OCI-LY3 (cell line): ENCODE measurements at regions not wholly inside any gene's neighbourhood (a gene's known extent, or its start where the extent isn't known, plus 50 kb on each side); places are given as distances from the start of the nearest gene placed in this dataset.

Source experiments
- H2AFZ ChIP-seq: fragments of 200-600, 300-600 bp; shearing (Covaris generic); 2 replicates; pipeline ENCODE4 v1.6.0; 2014; ENCODE audit warnings: antibody characterized with exemption, low read depth, low read length
- H3K27ac ChIP-seq: fragments of 200-600, 300-600 bp; sonication (generic); 2 replicates; pipeline ENCODE4 v1.5.1; 2014; ENCODE audit warnings: mild to moderate bottlenecking, low read length, moderate library complexity, mixed read lengths
- H3K27me3 ChIP-seq: fragments of 200-600, 300-600 bp; sonication (generic); 2 replicates; pipeline ENCODE4 v1.6.1; 2014; ENCODE audit warnings: low read depth, low read length, mixed read lengths
- H3K36me3 ChIP-seq: fragments of 200-600, 300-600 bp; sonication (generic); replicated peaks from 2 replicates; pipeline ENCODE3; 2014; ENCODE audit warnings: low read depth, low read length, mixed read lengths
- H3K4me1 ChIP-seq: fragments of 300-600, 200-600 bp; sonication (generic); 2 replicates; pipeline ENCODE4 v1.6.1; 2014; ENCODE audit warnings: low read length, mixed read lengths
- H3K4me2 ChIP-seq: fragments of 200-600, 300-600 bp; sonication (generic); 2 replicates; pipeline ENCODE4 v1.6.1; 2014; ENCODE audit warnings: low read length, mixed read lengths
- H3K4me3 ChIP-seq: fragments of 300-600, 200-600 bp; sonication (generic); 2 replicates; pipeline ENCODE4 v1.5.1; 2014; ENCODE audit warnings: antibody characterized with exemption, mild to moderate bottlenecking, low read length, moderate library complexity
- H3K79me2 ChIP-seq: fragments of 300-600, 200-600 bp; shearing (Covaris generic); 2 replicates; pipeline ENCODE4 v1.6.1; 2014; ENCODE audit warnings: mild to moderate bottlenecking, low read length, mixed read lengths
- H3K9ac ChIP-seq: fragments of 300-600, 200-600 bp; shearing (Covaris generic); 2 replicates; pipeline ENCODE4 v1.6.0; 2014; ENCODE audit warnings: mild to moderate bottlenecking, low read length, moderate library complexity
- H3K9me3 ChIP-seq: fragments of 200-600, 300-600 bp; shearing (Covaris generic); 2 replicates; pipeline ENCODE4 v1.6.1; 2014; ENCODE audit warnings: low read length, mixed read lengths; ENCODE audit not compliant: insufficient read depth
- H4K20me1 ChIP-seq: fragments of 200-600, 300-600 bp; sonication (generic); 2 replicates; pipeline ENCODE4 v1.6.1; 2016; ENCODE audit warnings: low read length, mixed read lengths; ENCODE audit not compliant: insufficient read depth
- EZH2phosphoT487 ChIP-seq: fragments of 200-600 bp; shearing (Covaris generic); IDR thresholded peaks from 2 replicates; pipeline ENCODE4 v1.6.1; 2018; ENCODE audit warnings: antibody characterized with exemption, mixed run types, low read depth
- TF ChIP-seq, protein P1 (sequence below): fragments of 200-600, 300-600 bp; sonication (generic); IDR thresholded peaks from 2 replicates; pipeline ENCODE4 v1.5.1; 2014; ENCODE audit warnings: antibody characterized with exemption, low read length, low read depth

DNA sequence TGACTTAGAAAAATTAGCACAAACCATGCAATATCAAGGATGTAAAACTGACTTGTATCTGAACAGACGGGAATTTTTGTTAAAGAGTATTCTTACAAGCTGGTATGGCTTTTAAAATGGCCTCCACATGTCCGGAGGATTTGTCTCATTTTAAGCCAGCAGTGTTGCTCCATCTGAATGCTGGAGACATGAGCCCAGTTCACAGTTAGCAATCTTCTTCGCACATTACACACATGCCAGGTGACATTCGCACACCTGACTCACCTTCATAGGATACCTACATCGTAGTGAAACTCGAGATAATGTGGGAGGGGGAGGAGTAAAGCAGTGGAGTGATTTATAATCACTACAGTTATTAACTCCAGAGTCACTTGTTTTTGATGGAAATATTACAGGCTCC lies 231.8 kb upstream of the RBBP8 start:
- Histone ChIP-seq H3K4me1 (peaks cover 21% of the 10 kb centered on the region), H3K27ac (no peak overlapping the region), H3K4me2 (no peak overlapping the region), H3K4me3 (no peak overlapping the region), H3K9ac (no peak overlapping the region), H3K36me3 (no peaks in the 10 kb centered on the region), H4K20me1 (no peaks in the 10 kb centered on the region), H3K79me2 (no peaks in the 10 kb centered on the region), H3K9me3 (no peaks in the 10 kb centered on the region), H2AFZ (no peak overlapping the region), H3K27me3 (no peaks in the 10 kb centered on the region)
- TF ChIP-seq, protein P1, sequence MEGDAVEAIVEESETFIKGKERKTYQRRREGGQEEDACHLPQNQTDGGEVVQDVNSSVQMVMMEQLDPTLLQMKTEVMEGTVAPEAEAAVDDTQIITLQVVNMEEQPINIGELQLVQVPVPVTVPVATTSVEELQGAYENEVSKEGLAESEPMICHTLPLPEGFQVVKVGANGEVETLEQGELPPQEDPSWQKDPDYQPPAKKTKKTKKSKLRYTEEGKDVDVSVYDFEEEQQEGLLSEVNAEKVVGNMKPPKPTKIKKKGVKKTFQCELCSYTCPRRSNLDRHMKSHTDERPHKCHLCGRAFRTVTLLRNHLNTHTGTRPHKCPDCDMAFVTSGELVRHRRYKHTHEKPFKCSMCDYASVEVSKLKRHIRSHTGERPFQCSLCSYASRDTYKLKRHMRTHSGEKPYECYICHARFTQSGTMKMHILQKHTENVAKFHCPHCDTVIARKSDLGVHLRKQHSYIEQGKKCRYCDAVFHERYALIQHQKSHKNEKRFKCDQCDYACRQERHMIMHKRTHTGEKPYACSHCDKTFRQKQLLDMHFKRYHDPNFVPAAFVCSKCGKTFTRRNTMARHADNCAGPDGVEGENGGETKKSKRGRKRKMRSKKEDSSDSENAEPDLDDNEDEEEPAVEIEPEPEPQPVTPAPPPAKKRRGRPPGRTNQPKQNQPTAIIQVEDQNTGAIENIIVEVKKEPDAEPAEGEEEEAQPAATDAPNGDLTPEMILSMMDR: no peak
- TF ChIP-seq EZH2phosphoT487: no peak

DNA sequence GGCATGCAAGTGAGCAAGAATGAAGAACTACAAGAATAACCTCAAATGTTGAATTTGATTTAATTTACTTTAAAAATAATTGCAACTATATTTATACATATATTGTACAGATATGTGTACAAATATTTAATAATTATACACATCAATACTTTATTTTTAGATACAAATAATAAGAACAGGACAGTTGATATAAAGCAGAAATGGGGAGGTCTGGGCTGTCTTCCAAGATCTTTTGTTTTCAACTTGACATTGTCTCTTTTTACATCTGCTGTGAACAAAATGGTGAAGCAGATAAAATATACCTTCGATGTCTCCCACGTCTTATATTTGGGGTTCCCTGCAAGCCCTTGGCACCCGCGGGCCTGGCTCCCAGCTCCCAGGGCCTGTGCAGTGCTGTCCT lies 231.3 kb upstream of the RBBP8 start:
- Histone ChIP-seq H3K4me1 (peaks cover 21% of the 10 kb centered on the region), H3K36me3 (no peaks in the 10 kb centered on the region)
- TF ChIP-seq, protein P1: no peak
- no peak for TF ChIP-seq EZH2phosphoT487

DNA sequence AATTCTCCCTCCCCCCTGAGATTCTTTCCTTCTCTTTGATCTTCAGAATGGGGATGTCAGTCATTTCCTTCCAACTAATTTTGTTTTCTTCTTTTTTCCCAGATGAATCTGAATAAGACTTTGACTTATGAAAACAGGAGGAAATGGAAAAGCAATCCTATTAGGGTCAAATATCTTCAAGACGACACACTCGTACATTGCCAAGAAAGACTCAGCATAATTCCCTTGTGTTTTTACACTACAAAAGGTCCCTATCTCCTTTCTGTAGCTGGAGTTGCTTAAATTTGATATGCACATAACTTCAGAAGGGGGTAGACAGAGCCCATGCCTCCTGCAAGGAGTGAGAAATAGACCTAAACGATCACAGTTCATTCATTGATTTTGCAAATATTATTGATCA lies 230.3 kb upstream of the RBBP8 start:
- H3K4me3 ChIP-seq: no peak overlapping the region
- no peak for TF ChIP-seq EZH2phosphoT487
- TF ChIP-seq, protein P1: no peak
- H3K4me2 ChIP-seq: no peak overlapping the region
- no peaks in the 10 kb centered on the region for H3K79me2 ChIP-seq
- H3K27me3 ChIP-seq: no peaks in the 10 kb centered on the region
- H3K36me3 ChIP-seq: no peaks in the 10 kb centered on the region
- H4K20me1 ChIP-seq: no peaks in the 10 kb centered on the region
- no peak overlapping the region for H3K27ac ChIP-seq
- no peak overlapping the region for H3K9ac ChIP-seq
- no peaks in the 10 kb centered on the region for H3K9me3 ChIP-seq
- H3K4me1 ChIP-seq: peaks cover 21% of the 10 kb centered on the region
- no peak overlapping the region for H2AFZ ChIP-seq

More for the DNA sequence above, 231.3 kb upstream of the RBBP8 start:
- Histone ChIP-seq H3K27me3 (no peaks in the 10 kb centered on the region), H3K9ac (no peak overlapping the region), H3K9me3 (no peaks in the 10 kb centered on the region), H3K79me2 (no peaks in the 10 kb centered on the region), H3K4me2 (no peak overlapping the region), H2AFZ (no peak overlapping the region), H4K20me1 (no peaks in the 10 kb centered on the region), H3K4me3 (no peak overlapping the region), H3K27ac (no peak overlapping the region)

DNA sequence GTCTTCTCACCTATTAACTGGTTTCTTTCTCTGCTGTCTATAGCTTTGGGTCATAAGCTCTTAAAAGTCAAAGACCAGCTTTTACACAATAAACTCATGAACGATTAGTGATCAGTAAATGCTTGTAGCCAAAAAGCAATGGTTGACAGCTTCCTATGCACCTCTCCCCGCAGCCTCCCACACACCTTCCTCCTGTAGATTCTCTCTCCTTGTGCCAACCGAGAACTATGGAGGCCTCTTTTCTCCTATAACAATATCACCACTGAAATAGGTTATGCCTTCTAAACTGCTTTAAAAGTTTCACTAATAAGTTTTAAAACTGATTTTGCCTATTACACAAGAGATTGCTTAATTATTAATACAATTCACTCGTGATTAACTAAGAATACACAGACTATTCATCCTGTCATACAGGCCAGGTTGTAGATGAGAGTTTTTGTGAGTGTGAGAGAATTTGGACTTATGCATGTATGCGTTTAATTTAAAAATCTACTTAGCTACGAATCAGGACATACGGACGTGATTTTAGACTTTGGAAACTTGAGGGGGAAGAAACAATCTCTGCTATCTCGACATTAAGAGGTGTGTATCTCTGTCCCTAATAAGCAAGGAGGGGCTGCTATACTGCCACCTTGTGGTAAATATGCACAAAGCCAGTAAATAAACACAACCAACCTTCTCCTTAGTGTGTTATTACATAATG lies 229.1 kb upstream of the RBBP8 start:
- H3K4me2 ChIP-seq: peak overlapping the region; percentile 67
- TF ChIP-seq EZH2phosphoT487: no peak
- TF ChIP-seq, protein P1: peak; percentile 89
- peak overlapping the region; percentile 82; the same call in 1 of the 2 replicates for H2AFZ ChIP-seq
- H3K9ac ChIP-seq: no peak overlapping the region
- peaks cover 21% of the 10 kb centered on the region for H3K4me1 ChIP-seq
- peak overlapping the region; percentile 34; the same call in 1 of the 2 replicates for H3K4me3 ChIP-seq
- H4K20me1 ChIP-seq: no peaks in the 10 kb centered on the region
- no peaks in the 10 kb centered on the region for H3K9me3 ChIP-seq
- no peaks in the 10 kb centered on the region for H3K79me2 ChIP-seq
- H3K27ac ChIP-seq: no peak overlapping the region
- no peaks in the 10 kb centered on the region for H3K27me3 ChIP-seq
- no peaks in the 10 kb centered on the region for H3K36me3 ChIP-seq
